ENCODE measurements at regions not wholly inside any gene's neighbourhood (a gene's known extent, or its start where the extent isn't known, plus 50 kb on each side); places are given as distances from the start of the nearest gene placed in this dataset.

- TF ChIP-seq CTCF (IDR thresholded peaks at IDR 0.05), result no peak
- no peak for TF ChIP-seq POLR2A (IDR thresholded peaks at IDR 0.05)
These were observed 167.6 kb downstream of the PCSK1 start for GRCh38 chr5:96265487-96265886.

Measured in lower leg skin (tissue), 3 donors.